Kidney capillary endothelial cell (primary cell): ENCODE measurements at regions not wholly inside any gene's neighbourhood (a gene's known extent, or its start where the extent isn't known, plus 50 kb on each side); places are given as distances from the start of the nearest gene placed in this dataset.

Experiments used
- DNase-seq: peaks from one replicate; pipeline ENCODE4 v3.0.0-alpha.2; 2018; ENCODE audit warnings: low spot score

- DNase-seq = no peak
Observed at GRCh38 chr9:95620722-95621121, 104.0 kb upstream of the PTCH1 start.

- DNase-seq = no peak
Observed at GRCh38 chr9:95620314-95620713, 103.5 kb upstream of the PTCH1 start.

- no peak for DNase-seq
Observed at GRCh38 chr9:95615246-95615645, 98.5 kb upstream of the PTCH1 start.

- DNase-seq = no peak
Observed at GRCh38 chr9:95613670-95614069, 96.9 kb upstream of the PTCH1 start.

GRCh38 chr9:95611354-95611753 lies 94.6 kb upstream of the PTCH1 start:
- DNase-seq = no peak

GRCh38 chr9:95610006-95610785 lies 93.4 kb upstream of the PTCH1 start:
- DNase-seq = no peak

- DNase-seq = no peak
Observed at GRCh38 chr9:95609426-95609825, 92.7 kb upstream of the PTCH1 start.

- DNase-seq = no peak
Observed at GRCh38 chr9:95608341-95608740, 91.6 kb upstream of the PTCH1 start.

- no peak for DNase-seq
Observed at GRCh38 chr9:95607507-95607906, 90.7 kb upstream of the PTCH1 start.

- no peak for DNase-seq
Observed at GRCh38 chr9:95606489-95607350, 89.9 kb upstream of the PTCH1 start.

- no peak for DNase-seq
Observed at GRCh38 chr9:95605816-95606488, 89.2 kb upstream of the PTCH1 start.

GRCh38 chr9:95605101-95605500 lies 88.3 kb upstream of the PTCH1 start:
- no peak for DNase-seq

GRCh38 chr9:95598236-95598635 lies 81.5 kb upstream of the PTCH1 start:
- DNase-seq = no peak

GRCh38 chr9:95595721-95596295 lies 79.0 kb upstream of the PTCH1 start:
- no peak for DNase-seq

GRCh38 chr9:95592931-95593330 lies 76.2 kb upstream of the PTCH1 start:
- DNase-seq = no peak

- peak; percentile 10 for DNase-seq
Observed at GRCh38 chr9:95588724-95589588, 72.2 kb upstream of the PTCH1 start.

- DNase-seq = no peak
Observed at GRCh38 chr9:95587021-95587964, 70.5 kb upstream of the PTCH1 start.

GRCh38 chr9:95586326-95586725 lies 69.6 kb upstream of the PTCH1 start:
- DNase-seq = no peak

GRCh38 chr9:95585824-95586223 lies 69.1 kb upstream of the PTCH1 start:
- DNase-seq = no peak

GRCh38 chr9:95584176-95584575 lies 67.4 kb upstream of the PTCH1 start:
- DNase-seq = no peak
